ENCODE measurements at regions not wholly inside any gene's neighbourhood (a gene's known extent, or its start where the extent isn't known, plus 50 kb on each side); places are given as distances from the start of the nearest gene placed in this dataset.

DNA sequence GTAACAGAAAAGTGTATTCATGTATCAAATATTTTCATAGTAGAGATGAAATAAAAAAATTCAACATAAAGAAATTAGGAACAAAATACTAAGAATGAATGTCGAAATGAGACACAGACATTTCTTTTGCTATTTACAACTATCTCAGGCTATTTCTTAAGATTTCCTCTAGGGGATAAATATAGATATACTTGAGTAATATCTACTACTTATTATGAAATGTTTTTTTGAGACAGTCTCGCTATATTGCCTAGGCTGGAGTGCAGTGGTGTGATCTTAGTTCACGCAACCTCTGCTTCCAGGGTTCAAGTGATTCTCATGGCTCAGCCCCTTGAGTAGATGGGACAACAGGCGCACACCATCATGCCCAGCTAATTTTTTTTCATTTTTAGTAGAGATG is 326.1 kb downstream of the RNF144A start:
- H3K4me2 ChIP-seq (ENCODE audit: low read length): no peak overlapping the region
- TF ChIP-seq, protein P1, sequence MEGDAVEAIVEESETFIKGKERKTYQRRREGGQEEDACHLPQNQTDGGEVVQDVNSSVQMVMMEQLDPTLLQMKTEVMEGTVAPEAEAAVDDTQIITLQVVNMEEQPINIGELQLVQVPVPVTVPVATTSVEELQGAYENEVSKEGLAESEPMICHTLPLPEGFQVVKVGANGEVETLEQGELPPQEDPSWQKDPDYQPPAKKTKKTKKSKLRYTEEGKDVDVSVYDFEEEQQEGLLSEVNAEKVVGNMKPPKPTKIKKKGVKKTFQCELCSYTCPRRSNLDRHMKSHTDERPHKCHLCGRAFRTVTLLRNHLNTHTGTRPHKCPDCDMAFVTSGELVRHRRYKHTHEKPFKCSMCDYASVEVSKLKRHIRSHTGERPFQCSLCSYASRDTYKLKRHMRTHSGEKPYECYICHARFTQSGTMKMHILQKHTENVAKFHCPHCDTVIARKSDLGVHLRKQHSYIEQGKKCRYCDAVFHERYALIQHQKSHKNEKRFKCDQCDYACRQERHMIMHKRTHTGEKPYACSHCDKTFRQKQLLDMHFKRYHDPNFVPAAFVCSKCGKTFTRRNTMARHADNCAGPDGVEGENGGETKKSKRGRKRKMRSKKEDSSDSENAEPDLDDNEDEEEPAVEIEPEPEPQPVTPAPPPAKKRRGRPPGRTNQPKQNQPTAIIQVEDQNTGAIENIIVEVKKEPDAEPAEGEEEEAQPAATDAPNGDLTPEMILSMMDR (IDR thresholded peaks at IDR 0.05; ENCODE audit: low read depth, low read length, poor library complexity, severe bottlenecking): no peak
- no peak for TF ChIP-seq EZH2phosphoT487 (IDR thresholded peaks at IDR 0.05; ENCODE audit: borderline replicate concordance, low read length)
- no peaks in the 10 kb centered on the region for H3K9me3 ChIP-seq (ENCODE audit: control insufficient read depth, insufficient read depth, low read length)

DNA sequence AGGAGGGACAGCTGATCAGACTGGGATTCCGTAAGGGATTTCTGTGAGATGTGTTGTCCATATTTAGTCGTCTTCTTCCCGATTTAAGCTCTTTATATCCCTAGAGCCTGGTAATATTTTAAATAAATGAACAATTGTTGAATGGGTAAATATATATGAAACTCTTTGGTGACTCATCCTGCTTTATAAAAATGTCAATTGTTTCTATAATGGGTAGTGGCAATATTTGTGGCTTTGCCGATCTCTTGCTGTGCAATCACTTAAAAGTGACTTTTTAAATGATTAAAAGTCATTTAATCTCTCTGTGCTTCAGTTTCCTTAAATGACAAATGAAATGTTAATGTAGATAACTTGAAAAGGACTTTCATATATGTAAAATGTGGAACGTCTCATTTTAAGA is 339.2 kb downstream of the RNF144A start:
- H4K20me1 ChIP-seq (ENCODE audit: control insufficient read depth, insufficient read depth, low read depth, low read length): no peaks in the 10 kb centered on the region
- no peaks in the 10 kb centered on the region for H3K9me3 ChIP-seq (ENCODE audit: control insufficient read depth, insufficient read depth, low read length)
- H3K4me3 ChIP-seq (ENCODE audit: low read length): no peak overlapping the region
- no peak for TF ChIP-seq EZH2phosphoT487 (IDR thresholded peaks at IDR 0.05; ENCODE audit: borderline replicate concordance, low read length)
- TF ChIP-seq, protein P1 (IDR thresholded peaks at IDR 0.05; ENCODE audit: low read depth, low read length, poor library complexity, severe bottlenecking): no peak
- no peaks in the 10 kb centered on the region for H3K36me3 ChIP-seq (ENCODE audit: control insufficient read depth, low read length)
- H3K4me2 ChIP-seq (ENCODE audit: low read length): no peak overlapping the region
- H3K27ac ChIP-seq (ENCODE audit: low read depth, low read length): no peak overlapping the region
- H3K9me2 ChIP-seq (replicated peaks; ENCODE audit: control insufficient read depth, low read length): no peaks in the 10 kb centered on the region
- no peaks in the 10 kb centered on the region for H3K4me1 ChIP-seq (ENCODE audit: control insufficient read depth, low read length)
- H3K79me2 ChIP-seq (ENCODE audit: control insufficient read depth, low read length): no peaks in the 10 kb centered on the region
- H3F3A ChIP-seq (ENCODE audit: control insufficient read depth, insufficient read depth): no peaks in the 10 kb centered on the region
- H3K27me3 ChIP-seq (ENCODE audit: control insufficient read depth, low read length): peaks cover 16% of the 10 kb centered on the region

More for the DNA sequence above, 326.1 kb downstream of the RNF144A start:
- no peaks in the 10 kb centered on the region for H3K4me1 ChIP-seq (ENCODE audit: control insufficient read depth, low read length)
- H3K4me3 ChIP-seq (ENCODE audit: low read length): no peak overlapping the region
- no peaks in the 10 kb centered on the region for H3K9me2 ChIP-seq (replicated peaks; ENCODE audit: control insufficient read depth, low read length)
- no peaks in the 10 kb centered on the region for H4K20me1 ChIP-seq (ENCODE audit: control insufficient read depth, insufficient read depth, low read depth, low read length)
- no peaks in the 10 kb centered on the region for H3K79me2 ChIP-seq (ENCODE audit: control insufficient read depth, low read length)
- no peaks in the 10 kb centered on the region for H3K27me3 ChIP-seq (ENCODE audit: control insufficient read depth, low read length)
- H3K27ac ChIP-seq (ENCODE audit: low read depth, low read length): no peak overlapping the region
- no peaks in the 10 kb centered on the region for H3F3A ChIP-seq (ENCODE audit: control insufficient read depth, insufficient read depth)
- no peaks in the 10 kb centered on the region for H3K36me3 ChIP-seq (ENCODE audit: control insufficient read depth, low read length)

DNA sequence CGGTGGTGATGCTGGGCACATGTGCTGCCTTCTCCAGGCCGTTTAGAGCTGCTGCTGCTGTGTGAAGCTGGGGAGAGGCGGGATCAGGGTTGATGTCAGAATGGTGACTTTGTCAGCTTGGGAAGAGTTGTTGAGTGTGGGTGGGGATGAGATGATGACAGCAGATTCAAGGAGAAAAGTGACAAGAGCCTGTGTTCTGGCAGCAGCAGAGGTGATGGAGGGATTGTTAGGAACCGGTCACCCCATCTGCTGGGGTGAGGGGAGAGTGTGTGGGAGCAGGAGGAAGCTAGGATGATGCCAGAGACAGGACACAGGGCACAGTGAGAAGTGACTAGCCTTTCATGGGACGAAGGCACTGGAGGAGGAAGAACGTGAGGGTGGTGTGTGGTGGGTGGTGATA is 345.5 kb downstream of the RNF144A start:
- Histone ChIP-seq H3K36me3 (ENCODE audit: control insufficient read depth, low read length) (no peaks in the 10 kb centered on the region), H3F3A (ENCODE audit: control insufficient read depth, insufficient read depth) (no peaks in the 10 kb centered on the region), H3K9me2 (replicated peaks; ENCODE audit: control insufficient read depth, low read length) (no peaks in the 10 kb centered on the region), H3K27me3 (ENCODE audit: control insufficient read depth, low read length) (peaks cover 15% of the 10 kb centered on the region; the same call in 1 of the 2 replicates), H3K27ac (ENCODE audit: low read depth, low read length) (no peak overlapping the region), H3K4me2 (ENCODE audit: low read length) (no peak overlapping the region), H4K20me1 (ENCODE audit: control insufficient read depth, insufficient read depth, low read depth, low read length) (no peaks in the 10 kb centered on the region), H3K9me3 (ENCODE audit: control insufficient read depth, insufficient read depth, low read length) (no peaks in the 10 kb centered on the region), H3K4me1 (ENCODE audit: control insufficient read depth, low read length) (no peaks in the 10 kb centered on the region), H3K79me2 (ENCODE audit: control insufficient read depth, low read length) (no peaks in the 10 kb centered on the region), H3K4me3 (ENCODE audit: low read length) (no peak overlapping the region)
- TF ChIP-seq, protein P1 (IDR thresholded peaks at IDR 0.05; ENCODE audit: low read depth, low read length, poor library complexity, severe bottlenecking): no peak
- TF ChIP-seq EZH2phosphoT487 (IDR thresholded peaks at IDR 0.05; ENCODE audit: borderline replicate concordance, low read length): no peak

Data from DOHH2 (cell line).